Esophagus squamous epithelium (tissue), 5 donors: ENCODE measurements at regions not wholly inside any gene's neighbourhood (a gene's known extent, or its start where the extent isn't known, plus 50 kb on each side); places are given as distances from the start of the nearest gene placed in this dataset.

ENCODE experiments used
- DNase-seq: peaks from one replicate; lab custom pipeline; 2025; lab: John Stamatoyannopoulos, UW
- H3K27ac ChIP-seq, 4 donors: fragments of 200-600 bp; sonication (generic); one replicate each; pipeline ENCODE4 v1.5.1; 2016 to 2019; ENCODE audit warnings: mild to moderate bottlenecking in 1 of 4
- H3K27me3 ChIP-seq, 4 donors: fragments of 200-600 bp; sonication (generic); 1 replicate in 3 of 4; 2 replicates in 1 of 4; pipeline versions ENCODE4 v1.5.1 to v1.6.0; 2017 to 2021; ENCODE audit warnings: antibody characterized with exemption in 1 of 4
- H3K36me3 ChIP-seq, 3 donors: fragments of 200-600 bp; sonication (generic); one replicate each; pipeline ENCODE4 v1.5.1; 2016 to 2019
- H3K4me1 ChIP-seq, 3 donors: fragments of 200-600 bp; sonication (generic); one replicate each; pipeline ENCODE4 v1.5.1; 2017 to 2019
- H3K4me3 ChIP-seq, 4 donors: fragments of 200-600 bp; sonication (generic); 1 replicate in 3 of 4; 2 replicates in 1 of 4; pipeline ENCODE4 v1.5.1; 2016 to 2019; ENCODE audit warnings: mild to moderate bottlenecking in 2 of 4, moderate library complexity in 1 of 4
- H3K9me3 ChIP-seq, 3 donors: fragments of 200-600 bp; sonication (generic); one replicate each; pipeline ENCODE4 v1.5.1; 2016 to 2019
- CTCF ChIP-seq, 6 experiments: fragments of 450-650 bp in 4 of 6; fragments of 200-600 bp in 2 of 6; sonication (generic) in 2 of 6; IDR thresholded peaks; one replicate each; pipeline ENCODE4 v1.5.1; 2016 to 2019; ENCODE audit warnings: antibody characterized with exemption in 6 of 6, mild to moderate bottlenecking in 4 of 6, moderate library complexity in 4 of 6
- POLR2A ChIP-seq, 4 donors: fragments of 450-650 bp; IDR thresholded peaks; one replicate each; pipeline ENCODE4 v1.6.1; 2017; ENCODE audit warnings: antibody characterized with exemption in 4 of 4, mild to moderate bottlenecking in 4 of 4, moderate library complexity in 3 of 4
- WGBS, 2 donors: methylation state at CpG; one replicate each; pipeline ENCODE4 v1.1.5; 2018; 5-methylcytosine and 5-hydroxymethylcytosine counted together
- intact Hi-C: fragments of 100-400 bp; cut with DNase I; formaldehyde crosslinking; loops from one replicate; pipeline ENCODE4 v1.15.0; 2022
- donor health status: DM: yes; HTN: yes; CAD: no.

- intact Hi-C loops: no loop called here
- no peak for DNase-seq
- Histone ChIP-seq H3K4me1 (peaks cover 9 to 30% (median 19%) of the 10 kb centered on the region in 3 donors), H3K36me3 (no peaks in the 10 kb centered on the region), H3K9me3 (no peaks in the 10 kb centered on the region), H3K27ac (peak overlapping the region in 1 of 4 donors; percentile 33), H3K4me3 (no peak overlapping the region), H3K27me3 (peaks cover 0 to 43% (median 0%) of the 10 kb centered on the region in 4 donors)
- 33 to 35% methylated on average over 10 of the region's 10 CpGs for WGBS, 2 donors
- TF ChIP-seq CTCF (IDR thresholded peaks at IDR 0.05): no peak
Measured at GRCh38 chr22:44574057-44574639, 76.1 kb upstream of the RTL6 start.

GRCh38 chr22:44573451-44573850 is 75.4 kb upstream of the RTL6 start:
- H3K27ac ChIP-seq: no peak overlapping the region
- no peak for DNase-seq
- TF ChIP-seq POLR2A (IDR thresholded peaks at IDR 0.05): no peak
- no peak for TF ChIP-seq CTCF (IDR thresholded peaks at IDR 0.05)
- no peak overlapping the region for H3K4me3 ChIP-seq
- WGBS, 2 donors: 74 to 75% methylated on average over 2 to 4 of the region's 4 CpGs
- no peaks in the 10 kb centered on the region for H3K36me3 ChIP-seq
- peaks cover 0 to 36% (median 0%) of the 10 kb centered on the region in 4 donors for H3K27me3 ChIP-seq
- H3K4me1 ChIP-seq: peaks cover 9 to 30% (median 19%) of the 10 kb centered on the region in 3 donors
- H3K9me3 ChIP-seq: no peaks in the 10 kb centered on the region
- intact Hi-C loops: no loop called here

GRCh38 chr22:44572414-44573207 is 74.6 kb upstream of the RTL6 start:
- Histone ChIP-seq H3K9me3 (no peaks in the 10 kb centered on the region), H3K27me3 (peaks cover 0 to 28% (median 0%) of the 10 kb centered on the region in 4 donors), H3K27ac (no peak overlapping the region), H3K4me3 (no peak overlapping the region), H3K36me3 (no peaks in the 10 kb centered on the region), H3K4me1 (peaks cover 9 to 30% (median 19%) of the 10 kb centered on the region in 3 donors)
- intact Hi-C loops: no loop called here
- DNase-seq: no peak
- WGBS, 2 donors: 54 to 80% methylated on average over 7 to 8 of the region's 14 CpGs
- TF ChIP-seq CTCF (IDR thresholded peaks at IDR 0.05) (no peak), POLR2A (IDR thresholded peaks at IDR 0.05) (no peak)

- H3K27me3 ChIP-seq: peaks cover 0 to 22% (median 0%) of the 10 kb centered on the region in 4 donors
- no peak overlapping the region for H3K27ac ChIP-seq
- no peak overlapping the region for H3K4me3 ChIP-seq
- H3K36me3 ChIP-seq: no peaks in the 10 kb centered on the region
- H3K4me1 ChIP-seq: peaks cover 9 to 30% (median 19%) of the 10 kb centered on the region in 3 donors
- no peaks in the 10 kb centered on the region for H3K9me3 ChIP-seq
- intact Hi-C loops: no loop called here
- no peak for TF ChIP-seq POLR2A (IDR thresholded peaks at IDR 0.05)
- TF ChIP-seq CTCF (IDR thresholded peaks at IDR 0.05): no peak
- no peak for DNase-seq
- WGBS, 2 donors: 82 to 90% methylated on average over 14 to 25 of the region's 29 CpGs
Measured at GRCh38 chr22:44571566-44572413, 73.8 kb upstream of the RTL6 start.
